ENCODE measurements at regions not wholly inside any gene's neighbourhood (a gene's known extent, or its start where the extent isn't known, plus 50 kb on each side); places are given as distances from the start of the nearest gene placed in this dataset.
"Not testable (repeated sequence)": the region's sequence is repeated elsewhere in the genome, so short reads cannot be mapped to it uniquely, and the experiment has no call there.

GRCh38 chr10:65275296-65275695 is 1650.5 kb upstream of the LRRTM3 start:
- Histone ChIP-seq H3K27ac (ENCODE audit: low read length in 2 of 2) (no peak overlapping the region), H3K79me2 (ENCODE audit: control insufficient read depth, insufficient read depth, low read length) (no peaks in the 10 kb centered on the region), H3K27me3 (replicated peaks in 1 of 4; ENCODE audit: control extremely low read depth in 1 of 4, control insufficient read depth in 3 of 4, insufficient read depth in 4 of 4, low read length in 3 of 4) (no peaks in the 10 kb centered on the region), H3K4me2 (replicated peaks; ENCODE audit: low read depth, low read length, poor library complexity, severe bottlenecking) (no peak overlapping the region), H3K9me3 (ENCODE audit: control extremely low read depth in 1 of 3, control insufficient read depth in 2 of 3, insufficient read depth in 1 of 3, low read length in 2 of 3) (peaks cover 0 to 7% (median 0%) of the 10 kb centered on the region in 3 donors), H4K20me1 (ENCODE audit: control insufficient read depth, insufficient read depth, low read length, poor library complexity, severe bottlenecking) (no peaks in the 10 kb centered on the region), H3K4me3 (ENCODE audit: control extremely low read depth in 1 of 5, extremely low read depth in 1 of 5, insufficient read depth in 1 of 5, low read depth in 2 of 5, low read length in 4 of 5) (no peak overlapping the region), H3K9ac (ENCODE audit: low read length) (no peak overlapping the region), H2AFZ (ENCODE audit: insufficient read depth, low read depth, low read length, poor library complexity, severe bottlenecking) (no peak overlapping the region), H3K4me1 (ENCODE audit: control insufficient read depth in 2 of 2, insufficient read depth in 2 of 2, low read length in 2 of 2) (no peaks in the 10 kb centered on the region), H3K36me3 (replicated peaks in 1 of 2; ENCODE audit: control extremely low read depth in 1 of 2, control insufficient read depth in 1 of 2, extremely low read depth in 1 of 2, insufficient read depth in 2 of 2, low read length in 1 of 2) (no peaks in the 10 kb centered on the region)
- ATAC-seq (ENCODE audit: low read depth) (no peak), DNase-seq (no peak)
- Mint-ChIP-seq H3K27me3 (no peaks in the 10 kb centered on the region), H3K9me3 (ENCODE audit: insufficient read depth) (no peaks in the 10 kb centered on the region), H3K4me1 (no peaks in the 10 kb centered on the region), H3K27ac (no peak overlapping the region), H3K4me3 (no peak overlapping the region)
- no peak for TF ChIP-seq CTCF (IDR thresholded peaks at IDR 0.05)
- no peak for TF ChIP-seq EZH2 (IDR thresholded peaks at IDR 0.05; ENCODE audit: borderline replicate concordance, insufficient read depth, low read depth, low read length, poor library complexity, severe bottlenecking)
- intact Hi-C loops (cut with micrococcal nuclease) = no loop called here
- no CpG with 5 or more reads among the region's 4 CpGs for WGBS (ENCODE audit: insufficient coverage)
- CTCF ChIA-PET = no interaction called here
- POLR2A ChIA-PET = no interaction called here

GRCh38 chr10:65284495-65285041 is 1641.3 kb upstream of the LRRTM3 start:
- ChIA-PET POLR2A (no interaction called here), CTCF (no interaction called here)
- H3K9ac ChIP-seq (ENCODE audit: low read length) = no peak overlapping the region
- H3K27ac ChIP-seq (ENCODE audit: low read length in 2 of 2) = no peak overlapping the region
- TF ChIP-seq CTCF (IDR thresholded peaks at IDR 0.05) = no peak
- no peak for TF ChIP-seq EZH2 (IDR thresholded peaks at IDR 0.05; ENCODE audit: borderline replicate concordance, insufficient read depth, low read depth, low read length, poor library complexity, severe bottlenecking)
- no peak for ATAC-seq (ENCODE audit: low read depth)
- H3K4me2 ChIP-seq (replicated peaks; ENCODE audit: low read depth, low read length, poor library complexity, severe bottlenecking) = no peak overlapping the region
- intact Hi-C loops (cut with micrococcal nuclease) = no loop called here
- H3K9me3 Mint-ChIP-seq (ENCODE audit: insufficient read depth) = peaks cover 5% of the 10 kb centered on the region
- no peaks in the 10 kb centered on the region for H3K36me3 ChIP-seq (replicated peaks in 1 of 2; ENCODE audit: control extremely low read depth in 1 of 2, control insufficient read depth in 1 of 2, extremely low read depth in 1 of 2, insufficient read depth in 2 of 2, low read length in 1 of 2)
- no peak overlapping the region for H3K4me3 Mint-ChIP-seq
- no peaks in the 10 kb centered on the region for H3K79me2 ChIP-seq (ENCODE audit: control insufficient read depth, insufficient read depth, low read length)
- H3K27me3 ChIP-seq (replicated peaks in 1 of 4; ENCODE audit: control extremely low read depth in 1 of 4, control insufficient read depth in 3 of 4, insufficient read depth in 4 of 4, low read length in 3 of 4) = no peaks in the 10 kb centered on the region
- H3K9me3 ChIP-seq (ENCODE audit: control extremely low read depth in 1 of 3, control insufficient read depth in 2 of 3, insufficient read depth in 1 of 3, low read length in 2 of 3) = peaks cover 0 to 9% (median 1%) of the 10 kb centered on the region in 3 donors
- H2AFZ ChIP-seq (ENCODE audit: insufficient read depth, low read depth, low read length, poor library complexity, severe bottlenecking) = no peak overlapping the region
- DNase-seq = no peak
- no peaks in the 10 kb centered on the region for H3K4me1 ChIP-seq (ENCODE audit: control insufficient read depth in 2 of 2, insufficient read depth in 2 of 2, low read length in 2 of 2)
- H4K20me1 ChIP-seq (ENCODE audit: control insufficient read depth, insufficient read depth, low read length, poor library complexity, severe bottlenecking) = no peaks in the 10 kb centered on the region
- H3K4me1 Mint-ChIP-seq = no peaks in the 10 kb centered on the region
- 84% methylated on average over 3 of the region's 5 CpGs for WGBS (ENCODE audit: insufficient coverage)
- H3K27ac Mint-ChIP-seq = no peak overlapping the region
- H3K4me3 ChIP-seq (ENCODE audit: control extremely low read depth in 1 of 5, extremely low read depth in 1 of 5, insufficient read depth in 1 of 5, low read depth in 2 of 5, low read length in 4 of 5) = no peak overlapping the region
- no peaks in the 10 kb centered on the region for H3K27me3 Mint-ChIP-seq

- H3K27me3 Mint-ChIP-seq; H3K79me2 ChIP-seq (ENCODE audit: control insufficient read depth, insufficient read depth, low read length); H3K4me3 Mint-ChIP-seq; H2AFZ ChIP-seq (ENCODE audit: insufficient read depth, low read depth, low read length, poor library complexity, severe bottlenecking); H3K4me1 Mint-ChIP-seq; H3K27ac ChIP-seq (ENCODE audit: low read length in 2 of 2); H3K9ac ChIP-seq (ENCODE audit: low read length); H3K4me1 ChIP-seq (ENCODE audit: control insufficient read depth in 2 of 2, insufficient read depth in 2 of 2, low read length in 2 of 2); H3K36me3 ChIP-seq (replicated peaks in 1 of 2; ENCODE audit: control extremely low read depth in 1 of 2, control insufficient read depth in 1 of 2, extremely low read depth in 1 of 2, insufficient read depth in 2 of 2, low read length in 1 of 2); POLR2A ChIA-PET; H3K9me3 ChIP-seq (ENCODE audit: control extremely low read depth in 1 of 3, control insufficient read depth in 2 of 3, insufficient read depth in 1 of 3, low read length in 2 of 3); DNase-seq; CTCF ChIA-PET; H3K27me3 ChIP-seq (replicated peaks in 1 of 4; ENCODE audit: control extremely low read depth in 1 of 4, control insufficient read depth in 3 of 4, insufficient read depth in 4 of 4, low read length in 3 of 4); intact Hi-C loops (cut with micrococcal nuclease); H3K4me3 ChIP-seq (ENCODE audit: control extremely low read depth in 1 of 5, extremely low read depth in 1 of 5, insufficient read depth in 1 of 5, low read depth in 2 of 5, low read length in 4 of 5); H3K4me2 ChIP-seq (replicated peaks; ENCODE audit: low read depth, low read length, poor library complexity, severe bottlenecking); H3K27ac Mint-ChIP-seq; ATAC-seq (ENCODE audit: low read depth); H4K20me1 ChIP-seq (ENCODE audit: control insufficient read depth, insufficient read depth, low read length, poor library complexity, severe bottlenecking); H3K9me3 Mint-ChIP-seq (ENCODE audit: insufficient read depth): not testable (repeated sequence)
- 80% methylated on average over 1 of the region's 3 CpGs for WGBS (ENCODE audit: insufficient coverage)
Observed at GRCh38 chr10:65285726-65286125, 1640.1 kb upstream of the LRRTM3 start.

All from B cell (primary cell).